Sigmoid colon (tissue), 6 donors: ENCODE measurements at regions not wholly inside any gene's neighbourhood (a gene's known extent, or its start where the extent isn't known, plus 50 kb on each side); places are given as distances from the start of the nearest gene placed in this dataset.

ENCODE experiments used
- DNase-seq: peaks from one replicate; pipeline ENCODE4 v3.0.0-alpha.2; 2019
- H3K27ac ChIP-seq, 4 donors: fragments of 200-600 bp; sonication (generic); one replicate each; pipeline ENCODE4 v1.5.1; 2016 to 2019; ENCODE audit warnings: mild to moderate bottlenecking in 1 of 4
- H3K27me3 ChIP-seq, 3 donors: fragments of 200-600 bp; sonication (generic); one replicate each; pipeline ENCODE4 v1.5.1; 2019; ENCODE audit warnings: mild to moderate bottlenecking in 1 of 3
- H3K36me3 ChIP-seq, 4 donors: fragments of 200-600 bp; sonication (generic); one replicate each; pipeline ENCODE4 v1.5.1; 2016 to 2019
- H3K4me1 ChIP-seq, 4 donors: fragments of 200-600 bp; sonication (generic); one replicate each; pipeline ENCODE4 v1.5.1; 2017 to 2019
- H3K4me3 ChIP-seq, 4 donors: fragments of 200-600 bp; sonication (generic); one replicate each; pipeline ENCODE4 v1.5.1; 2017 to 2019; ENCODE audit warnings: mild to moderate bottlenecking in 2 of 4, moderate library complexity in 1 of 4
- H3K9me3 ChIP-seq, 4 donors: fragments of 200-600 bp in 3 of 4; sonication (generic) in 3 of 4; one replicate each; pipeline versions ENCODE4 v1.5.1 to v1.6.1; 2013 to 2019
- CTCF ChIP-seq, 4 experiments: fragments of 450-650 bp in 3 of 4; fragments of 200-600 bp in 1 of 4; IDR thresholded peaks; one replicate each; pipeline ENCODE4 v1.5.1; 2016 to 2019; ENCODE audit warnings: antibody characterized with exemption in 4 of 4, mild to moderate bottlenecking in 3 of 4, moderate library complexity in 2 of 4
- EP300 ChIP-seq, 4 donors: sonication (generic); formaldehyde crosslinking; IDR thresholded peaks; one replicate each; pipeline ENCODE4 v1.6.1; 2017; ENCODE audit warnings: antibody characterized with exemption in 4 of 4
- POLR2A ChIP-seq, 2 donors: fragments of 450-650 bp; IDR thresholded peaks; one replicate each; pipeline ENCODE4 v1.6.1; 2016; ENCODE audit warnings: antibody characterized with exemption in 2 of 2, mild to moderate bottlenecking in 2 of 2, moderate library complexity in 2 of 2
- POLR2AphosphoS5 ChIP-seq, 4 donors: sonication (generic); formaldehyde crosslinking; IDR thresholded peaks; one replicate each; pipeline ENCODE4 v1.6.1; 2017; ENCODE audit warnings: antibody characterized with exemption in 4 of 4
- WGBS, 2 donors: extraction: QIAGEN DNeasy Blood & Tissue Kit; methylation state at CpG; one replicate each; pipeline ENCODE4 v1.1.7; 2013; 5-methylcytosine and 5-hydroxymethylcytosine counted together
- intact Hi-C: fragments of 100-400 bp; cut with DNase I; formaldehyde crosslinking; loops from one replicate; pipeline ENCODE4 v1.15.1; 2023
- donor health status: healthy with polysubstance abuse.
- donor health status: healthy.

GRCh38 chr3:35987386-35987785 lies 348.1 kb downstream of the ARPP21 start:
- Histone ChIP-seq H3K4me1 (no peaks in the 10 kb centered on the region), H3K36me3 (no peaks in the 10 kb centered on the region)
- TF ChIP-seq EP300 (IDR thresholded peaks at IDR 0.05) (no peak), POLR2AphosphoS5 (IDR thresholded peaks at IDR 0.05) (no peak), CTCF (IDR thresholded peaks at IDR 0.05) (no peak), POLR2A (IDR thresholded peaks at IDR 0.05) (no peak)

GRCh38 chr3:35992041-35992440 lies 352.7 kb downstream of the ARPP21 start:
- Histone ChIP-seq H3K36me3 (no peaks in the 10 kb centered on the region), H3K27me3 (no peaks in the 10 kb centered on the region), H3K9me3 (peaks cover 0 to 4% (median 0%) of the 10 kb centered on the region in 4 donors), H3K4me1 (no peaks in the 10 kb centered on the region), H3K4me3 (no peak overlapping the region), H3K27ac (no peak overlapping the region)
- intact Hi-C loops = no loop called here
- no peak for TF ChIP-seq CTCF (IDR thresholded peaks at IDR 0.05)
- no peak for TF ChIP-seq POLR2A (IDR thresholded peaks at IDR 0.05)
- no peak for TF ChIP-seq EP300 (IDR thresholded peaks at IDR 0.05)
- TF ChIP-seq POLR2AphosphoS5 (IDR thresholded peaks at IDR 0.05) = no peak
- 75 to 82% methylated on average over 2 of the region's 2 CpGs for WGBS, 2 donors
- DNase-seq = no peak

More at GRCh38 chr3:35987386-35987785, 348.1 kb downstream of the ARPP21 start:
- H3K4me3 ChIP-seq = no peak overlapping the region
- H3K9me3 ChIP-seq = no peaks in the 10 kb centered on the region
- no peak overlapping the region for H3K27ac ChIP-seq
- H3K27me3 ChIP-seq = no peaks in the 10 kb centered on the region
- DNase-seq = no peak
- intact Hi-C loops = no loop called here

GRCh38 chr3:36011791-36012190 lies 368.5 kb upstream of the STAC start:
- TF ChIP-seq POLR2A (IDR thresholded peaks at IDR 0.05) (no peak), POLR2AphosphoS5 (IDR thresholded peaks at IDR 0.05) (no peak), EP300 (IDR thresholded peaks at IDR 0.05) (no peak), CTCF (IDR thresholded peaks at IDR 0.05) (no peak)
- Histone ChIP-seq H3K4me1 (no peaks in the 10 kb centered on the region), H3K27me3 (no peaks in the 10 kb centered on the region), H3K36me3 (no peaks in the 10 kb centered on the region), H3K9me3 (peaks cover 0 to 3% (median 0%) of the 10 kb centered on the region in 4 donors), H3K4me3 (no peak overlapping the region), H3K27ac (no peak overlapping the region)
- DNase-seq = no peak
- intact Hi-C loops = no loop called here
- 52 to 75% methylated on average over 2 of the region's 2 CpGs for WGBS, 2 donors

- H3K27me3 ChIP-seq = no peaks in the 10 kb centered on the region
- no peaks in the 10 kb centered on the region for H3K9me3 ChIP-seq
- 66 to 68% methylated on average over 1 of the region's 1 CpG for WGBS, 2 donors
- no peak overlapping the region for H3K27ac ChIP-seq
- intact Hi-C loops = no loop called here
- no peak for TF ChIP-seq EP300 (IDR thresholded peaks at IDR 0.05)
- no peak for TF ChIP-seq POLR2A (IDR thresholded peaks at IDR 0.05)
- TF ChIP-seq POLR2AphosphoS5 (IDR thresholded peaks at IDR 0.05) = no peak
- TF ChIP-seq CTCF (IDR thresholded peaks at IDR 0.05) = no peak
- no peak overlapping the region for H3K4me3 ChIP-seq
- H3K36me3 ChIP-seq = no peaks in the 10 kb centered on the region
- no peak for DNase-seq
- H3K4me1 ChIP-seq = no peaks in the 10 kb centered on the region
Measured at GRCh38 chr3:36013425-36013824, 366.9 kb upstream of the STAC start.

GRCh38 chr3:36025232-36025631 lies 355.1 kb upstream of the STAC start:
- intact Hi-C loops = no loop called here
- Histone ChIP-seq H3K27ac (no peak overlapping the region), H3K4me1 (no peaks in the 10 kb centered on the region), H3K4me3 (no peak overlapping the region), H3K27me3 (no peaks in the 10 kb centered on the region), H3K9me3 (no peaks in the 10 kb centered on the region), H3K36me3 (no peaks in the 10 kb centered on the region)
- no peak for TF ChIP-seq EP300 (IDR thresholded peaks at IDR 0.05)
- no peak for TF ChIP-seq CTCF (IDR thresholded peaks at IDR 0.05)
- TF ChIP-seq POLR2A (IDR thresholded peaks at IDR 0.05) = no peak
- TF ChIP-seq POLR2AphosphoS5 (IDR thresholded peaks at IDR 0.05) = no peak
- no peak for DNase-seq
- 87 to 89% methylated on average over 3 of the region's 3 CpGs for WGBS, 2 donors
